Germinal center (tissue), 1 donor: ENCODE measurements at regions not wholly inside any gene's neighbourhood (a gene's known extent, or its start where the extent isn't known, plus 50 kb on each side); places are given as distances from the start of the nearest gene placed in this dataset.

Experiments
- DNase-seq: peaks from one replicate; pipeline ENCODE4 v3.0.0; 2012; ENCODE audit warnings: mixed read lengths, low spot score

GRCh38 chr1:4088676-4089075 is 188.6 kb upstream of the C1orf174 start:
- no peak for DNase-seq

GRCh38 chr1:4089421-4090175 is 189.5 kb upstream of the C1orf174 start:
- no peak for DNase-seq

GRCh38 chr1:4090556-4090955 is 190.5 kb upstream of the C1orf174 start:
- DNase-seq, result no peak

- DNase-seq, result no peak
These were observed 191.0 kb upstream of the C1orf174 start for GRCh38 chr1:4090976-4091660.

GRCh38 chr1:4091996-4092395 is 191.9 kb upstream of the C1orf174 start:
- DNase-seq, result no peak

- no peak for DNase-seq
These were observed 193.9 kb upstream of the C1orf174 start for GRCh38 chr1:4093856-4094565.

- DNase-seq, result no peak
These were observed 195.4 kb upstream of the C1orf174 start for GRCh38 chr1:4095433-4095971.

- DNase-seq, result no peak
These were observed 201.5 kb upstream of the C1orf174 start for GRCh38 chr1:4101459-4102161.

GRCh38 chr1:4105300-4105880 is 205.3 kb upstream of the C1orf174 start:
- DNase-seq, result no peak

- DNase-seq, result no peak
These were observed 206.7 kb upstream of the C1orf174 start for GRCh38 chr1:4106731-4107130.

GRCh38 chr1:4107291-4107690 is 207.2 kb upstream of the C1orf174 start:
- no peak for DNase-seq

- no peak for DNase-seq
These were observed 208.3 kb upstream of the C1orf174 start for GRCh38 chr1:4108331-4108730.

GRCh38 chr1:4108758-4109627 is 208.9 kb upstream of the C1orf174 start:
- no peak for DNase-seq

- DNase-seq, result no peak
These were observed 209.5 kb upstream of the C1orf174 start for GRCh38 chr1:4109628-4109940.

GRCh38 chr1:4110888-4111287 is 210.8 kb upstream of the C1orf174 start:
- DNase-seq, result no peak

- DNase-seq, result no peak
These were observed 213.8 kb upstream of the C1orf174 start for GRCh38 chr1:4113897-4114296.

- DNase-seq, result no peak
These were observed 215.3 kb upstream of the C1orf174 start for GRCh38 chr1:4115191-4115900.

GRCh38 chr1:4117196-4117595 is 217.1 kb upstream of the C1orf174 start:
- no peak for DNase-seq

- DNase-seq, result no peak
These were observed 218.9 kb upstream of the C1orf174 start for GRCh38 chr1:4118746-4119515.
